MG63 (cell line): ENCODE measurements at regions not wholly inside any gene's neighbourhood (a gene's known extent, or its start where the extent isn't known, plus 50 kb on each side); places are given as distances from the start of the nearest gene placed in this dataset.

Experiments used
- DNase-seq: peaks from one replicate; pipeline ENCODE4 v3.0.0-alpha.2; 2020
- H3K27me3 ChIP-seq: fragments of 250-450 bp; sonication (Bioruptor Pico); 2 replicates; pipeline ENCODE4 v1.5.1; 2020; ENCODE audit warnings: mild to moderate bottlenecking, moderate library complexity
- H3K36me3 ChIP-seq: fragments of 250-450 bp; sonication (Bioruptor Pico); 2 replicates; pipeline ENCODE4 v1.5.1; 2020; ENCODE audit warnings: mild to moderate bottlenecking, moderate library complexity
- H3K4me3 ChIP-seq: fragments of 250-450 bp; sonication (Bioruptor Pico); 2 replicates; pipeline ENCODE4 v1.5.1; 2020; ENCODE audit warnings: mild to moderate bottlenecking, moderate library complexity
- H3K9me3 ChIP-seq: fragments of 250-450 bp; sonication (Bioruptor Pico); 2 replicates; pipeline ENCODE4 v1.5.1; 2020; ENCODE audit warnings: mild to moderate bottlenecking, moderate library complexity

DNA sequence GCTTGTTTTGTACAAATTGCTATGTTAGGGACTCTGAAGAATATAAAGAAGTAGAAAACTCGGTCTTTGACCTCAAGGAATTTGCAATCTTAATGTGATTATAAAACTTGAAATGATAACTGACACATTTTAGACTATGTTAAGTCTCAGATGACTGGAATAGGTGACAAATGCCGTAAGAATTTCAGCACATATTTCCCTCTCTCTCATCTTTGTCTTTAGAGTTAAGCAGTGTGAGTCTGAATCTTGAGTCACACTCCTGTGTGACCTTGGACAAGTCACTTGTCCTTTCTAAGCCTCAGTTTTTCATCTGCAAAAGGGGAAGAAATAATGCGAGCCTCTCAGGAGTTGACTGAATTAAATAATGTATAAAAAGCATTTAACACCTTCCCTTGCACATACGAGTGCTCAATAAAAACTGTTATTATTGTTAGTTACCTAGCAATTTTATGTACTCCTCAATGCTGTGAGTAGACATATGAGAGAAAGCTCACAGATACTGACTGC, 103.7 kb downstream of the DYRK2 start:
- no peak overlapping the region for H3K4me3 ChIP-seq
- no peaks in the 10 kb centered on the region for H3K36me3 ChIP-seq
- no peaks in the 10 kb centered on the region for H3K27me3 ChIP-seq
- no peaks in the 10 kb centered on the region for H3K9me3 ChIP-seq
- DNase-seq: no peak

GRCh38 chr12:67754933-67755697, 106.6 kb downstream of the DYRK2 start:
- DNase-seq: no peak
- no peaks in the 10 kb centered on the region for H3K27me3 ChIP-seq
- no peaks in the 10 kb centered on the region for H3K9me3 ChIP-seq
- no peak overlapping the region for H3K4me3 ChIP-seq
- no peaks in the 10 kb centered on the region for H3K36me3 ChIP-seq

- H3K27me3 ChIP-seq: no peaks in the 10 kb centered on the region
- no peaks in the 10 kb centered on the region for H3K9me3 ChIP-seq
- H3K36me3 ChIP-seq: no peaks in the 10 kb centered on the region
- no peak for DNase-seq
- H3K4me3 ChIP-seq: no peak overlapping the region
Observed at GRCh38 chr12:67757651-67758050, 109.1 kb downstream of the DYRK2 start.

- DNase-seq: no peak
- H3K36me3 ChIP-seq: no peaks in the 10 kb centered on the region
- no peak overlapping the region for H3K4me3 ChIP-seq
- no peaks in the 10 kb centered on the region for H3K9me3 ChIP-seq
- H3K27me3 ChIP-seq: no peaks in the 10 kb centered on the region
Observed at GRCh38 chr12:67758119-67758518, 109.6 kb downstream of the DYRK2 start.

- H3K36me3 ChIP-seq: no peaks in the 10 kb centered on the region
- H3K4me3 ChIP-seq: no peak overlapping the region
- DNase-seq: no peak
- H3K9me3 ChIP-seq: no peaks in the 10 kb centered on the region
- no peaks in the 10 kb centered on the region for H3K27me3 ChIP-seq
Observed at GRCh38 chr12:67758521-67758920, 110.0 kb downstream of the DYRK2 start.

- no peaks in the 10 kb centered on the region for H3K9me3 ChIP-seq
- H3K36me3 ChIP-seq: no peaks in the 10 kb centered on the region
- H3K27me3 ChIP-seq: no peaks in the 10 kb centered on the region
- no peak for DNase-seq
- no peak overlapping the region for H3K4me3 ChIP-seq
Observed at GRCh38 chr12:67759829-67760228, 111.3 kb downstream of the DYRK2 start.

- H3K4me3 ChIP-seq: no peak overlapping the region
- DNase-seq: no peak
- H3K36me3 ChIP-seq: no peaks in the 10 kb centered on the region
- no peaks in the 10 kb centered on the region for H3K9me3 ChIP-seq
- no peaks in the 10 kb centered on the region for H3K27me3 ChIP-seq
Observed at GRCh38 chr12:67760586-67761275, 112.2 kb downstream of the DYRK2 start.

GRCh38 chr12:67761566-67761965, 113.0 kb downstream of the DYRK2 start:
- DNase-seq: no peak
- Histone ChIP-seq H3K27me3 (no peaks in the 10 kb centered on the region), H3K9me3 (no peaks in the 10 kb centered on the region), H3K36me3 (no peaks in the 10 kb centered on the region), H3K4me3 (no peak overlapping the region)

GRCh38 chr12:67764055-67764454, 115.5 kb downstream of the DYRK2 start:
- DNase-seq: no peak
- H3K4me3 ChIP-seq: no peak overlapping the region
- no peaks in the 10 kb centered on the region for H3K36me3 ChIP-seq
- no peaks in the 10 kb centered on the region for H3K27me3 ChIP-seq
- H3K9me3 ChIP-seq: no peaks in the 10 kb centered on the region

DNA sequence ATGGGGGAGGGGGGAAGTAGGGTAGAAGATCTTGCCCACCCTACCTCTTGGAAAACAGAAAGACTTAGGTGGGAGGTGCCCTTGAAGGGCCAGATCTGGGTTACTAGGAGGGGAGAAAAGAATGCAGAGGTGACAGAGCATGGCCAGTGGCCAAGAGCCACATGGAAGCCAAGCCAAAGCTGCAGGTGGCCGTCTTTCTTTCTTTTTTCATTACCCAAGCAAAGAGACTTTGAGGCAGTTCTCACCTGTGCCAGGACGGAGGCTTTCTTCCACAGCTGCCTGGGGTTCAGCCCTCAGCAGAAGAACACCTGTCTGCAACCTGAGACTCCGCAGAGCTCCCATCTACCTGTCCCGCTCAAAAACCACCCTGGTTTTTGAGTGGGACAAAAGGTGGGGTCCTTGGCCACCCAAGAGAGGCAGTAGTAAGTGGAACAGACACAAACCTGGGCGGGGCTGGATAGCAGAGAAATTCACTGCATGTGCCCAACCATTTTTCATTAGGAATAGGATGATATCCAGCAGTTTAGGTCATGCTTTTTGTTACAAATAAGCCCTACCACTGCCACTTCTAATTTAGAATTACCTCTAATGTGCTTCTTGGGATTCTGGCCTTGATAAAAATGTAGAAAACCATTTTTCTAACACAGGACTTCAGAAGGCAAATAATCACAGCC, 116.5 kb downstream of the DYRK2 start:
- Histone ChIP-seq H3K27me3 (no peaks in the 10 kb centered on the region), H3K36me3 (no peaks in the 10 kb centered on the region), H3K4me3 (no peak overlapping the region), H3K9me3 (no peaks in the 10 kb centered on the region)
- no peak for DNase-seq

GRCh38 chr12:67765776-67766766, 117.5 kb downstream of the DYRK2 start:
- Histone ChIP-seq H3K4me3 (no peak overlapping the region), H3K36me3 (no peaks in the 10 kb centered on the region), H3K27me3 (no peaks in the 10 kb centered on the region), H3K9me3 (no peaks in the 10 kb centered on the region)
- peak; percentile 56 for DNase-seq

DNA sequence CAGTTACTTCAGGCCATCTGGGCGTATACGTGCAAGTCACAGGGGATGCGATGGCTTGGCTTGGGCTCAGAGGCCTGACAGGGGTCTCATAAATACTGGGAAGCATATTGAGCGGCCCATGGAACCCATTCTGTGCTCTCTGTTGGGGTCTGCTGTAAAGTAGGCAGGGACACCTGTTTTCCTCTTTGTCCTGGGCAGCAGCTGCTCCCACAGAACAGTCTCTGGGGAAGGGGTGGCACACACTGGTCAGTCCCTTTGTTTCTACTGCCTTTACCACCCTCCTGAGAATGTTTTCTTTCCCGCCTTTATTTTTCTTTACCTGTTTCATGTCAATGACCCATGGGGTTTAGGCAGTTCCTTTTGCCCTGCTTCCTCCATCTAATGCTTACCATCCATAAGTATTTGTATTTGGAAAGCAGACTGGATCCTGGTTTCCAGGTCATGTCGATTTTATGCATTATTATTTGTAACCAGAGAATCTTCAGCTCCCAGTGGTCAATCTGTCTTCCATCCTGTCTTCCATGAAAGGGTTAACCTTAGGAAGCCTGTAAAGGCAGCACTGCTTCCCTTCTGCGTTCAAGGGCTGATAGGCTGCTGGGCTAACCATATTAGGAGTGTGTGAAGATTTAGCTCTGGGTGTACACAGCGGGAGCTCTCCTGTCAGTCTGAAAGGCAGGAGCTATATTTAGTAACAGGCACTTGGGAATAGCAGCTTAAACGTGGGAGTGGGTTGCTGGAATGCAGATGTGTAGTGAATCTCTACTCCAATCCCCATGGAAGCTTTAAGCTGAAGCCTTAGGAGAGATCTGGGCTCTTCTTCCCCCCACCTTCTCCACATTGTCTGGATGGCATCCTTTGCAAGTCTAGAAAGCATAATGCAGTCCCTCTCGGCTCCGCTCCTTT, 124.0 kb downstream of the DYRK2 start:
- H3K4me3 ChIP-seq: no peak overlapping the region
- no peak for DNase-seq
- H3K9me3 ChIP-seq: no peaks in the 10 kb centered on the region
- no peaks in the 10 kb centered on the region for H3K27me3 ChIP-seq
- no peaks in the 10 kb centered on the region for H3K36me3 ChIP-seq

DNA sequence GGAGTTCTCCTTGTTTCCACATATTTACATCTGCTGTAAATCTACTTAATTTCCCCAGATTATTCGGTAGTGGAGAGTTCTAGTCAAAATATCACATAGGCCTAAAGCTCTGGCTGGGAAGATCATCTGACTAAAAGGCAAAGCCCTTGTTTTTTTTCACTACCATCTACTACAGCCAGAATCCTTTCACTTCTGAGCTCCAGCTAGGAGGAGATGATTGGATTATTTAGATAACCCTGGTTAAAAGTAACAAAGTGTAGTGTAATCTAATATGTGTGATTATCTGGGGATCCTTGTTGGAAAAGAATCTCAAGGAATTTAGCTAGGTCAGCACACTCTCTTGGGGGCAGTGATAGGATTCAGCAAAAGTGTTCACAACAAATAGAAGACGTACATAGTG, 125.4 kb downstream of the DYRK2 start:
- Histone ChIP-seq H3K36me3 (no peaks in the 10 kb centered on the region), H3K27me3 (no peaks in the 10 kb centered on the region), H3K9me3 (no peaks in the 10 kb centered on the region), H3K4me3 (no peak overlapping the region)
- DNase-seq: no peak

DNA sequence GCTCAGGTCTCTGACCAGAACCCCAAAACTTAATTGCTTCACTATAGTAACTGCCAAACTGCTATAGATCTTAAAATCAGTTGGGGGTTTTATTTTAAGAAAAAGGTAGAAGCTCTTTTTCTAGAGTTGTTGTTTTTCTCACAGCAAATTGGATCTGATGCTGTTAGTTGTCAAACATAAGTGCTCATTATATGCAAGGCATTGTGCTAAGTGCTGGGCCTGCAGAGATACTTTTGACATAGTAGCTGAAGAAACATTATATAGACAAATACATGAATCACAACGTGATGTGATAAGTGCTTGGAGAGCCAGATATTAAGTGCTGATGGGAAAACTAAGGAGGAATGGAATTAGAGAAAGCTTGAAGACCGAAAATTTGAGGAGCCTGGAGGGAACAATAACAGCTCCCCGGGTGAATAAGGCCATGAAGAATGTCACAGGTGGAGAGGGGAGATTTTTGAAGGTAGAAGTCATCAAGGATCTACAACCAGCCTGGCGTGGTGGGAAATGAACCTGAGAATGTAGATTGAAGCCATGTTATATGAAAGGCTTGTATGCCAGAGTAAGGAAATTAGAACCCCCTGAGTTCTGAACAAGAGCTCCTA, 126.5 kb downstream of the DYRK2 start:
- no peak overlapping the region for H3K4me3 ChIP-seq
- no peaks in the 10 kb centered on the region for H3K36me3 ChIP-seq
- no peaks in the 10 kb centered on the region for H3K27me3 ChIP-seq
- DNase-seq: no peak
- no peaks in the 10 kb centered on the region for H3K9me3 ChIP-seq

DNA sequence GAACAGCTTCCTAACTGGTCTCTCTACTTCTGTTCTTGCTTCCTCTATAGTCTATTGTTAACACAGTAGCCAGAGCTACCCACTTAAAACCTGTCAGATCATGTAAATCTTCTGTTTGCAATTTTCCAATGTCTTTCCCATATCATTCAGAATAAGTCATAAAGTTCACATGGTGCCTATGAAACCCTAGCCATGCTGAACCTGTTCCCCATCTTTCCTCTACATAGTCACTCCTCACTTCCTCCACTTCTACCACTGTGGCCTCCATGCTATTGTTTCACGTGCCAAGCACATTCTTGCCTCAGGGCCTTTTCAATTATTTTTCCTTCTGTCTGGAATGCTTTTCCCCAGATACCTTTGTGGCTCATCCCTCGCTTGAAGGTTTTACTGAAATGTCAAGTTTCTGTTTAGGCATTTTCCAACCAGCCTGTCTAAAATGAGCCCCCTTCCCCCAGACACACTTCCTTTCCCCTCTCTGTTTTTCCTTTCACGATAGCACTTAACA, 132.1 kb downstream of the DYRK2 start:
- Histone ChIP-seq H3K36me3 (no peaks in the 10 kb centered on the region), H3K27me3 (no peaks in the 10 kb centered on the region), H3K9me3 (no peaks in the 10 kb centered on the region), H3K4me3 (no peak overlapping the region)
- no peak for DNase-seq
